Mononuclear cell (primary cell): ENCODE measurements at regions not wholly inside any gene's neighbourhood (a gene's known extent, or its start where the extent isn't known, plus 50 kb on each side); places are given as distances from the start of the nearest gene placed in this dataset.

Experiments used
- H3K27me3 ChIP-seq: 2 replicates; pipeline ENCODE4 v1.6.0; 2011; ENCODE audit warnings: low read length, control low read depth; ENCODE audit not compliant: insufficient read depth
- H3K4me1 ChIP-seq: 2 replicates; pipeline ENCODE4 v1.5.1; 2011; ENCODE audit warnings: mild to moderate bottlenecking, low read length, control low read depth; ENCODE audit not compliant: insufficient read depth
- H3K4me3 ChIP-seq: 2 replicates; pipeline ENCODE4 v1.5.1; 2011; ENCODE audit warnings: mild to moderate bottlenecking, low read length, moderate library complexity
- H3K9me3 ChIP-seq: 2 replicates; pipeline ENCODE4 v1.5.1; 2011; ENCODE audit warnings: low read depth, mild to moderate bottlenecking, control low read depth, low read length

DNA sequence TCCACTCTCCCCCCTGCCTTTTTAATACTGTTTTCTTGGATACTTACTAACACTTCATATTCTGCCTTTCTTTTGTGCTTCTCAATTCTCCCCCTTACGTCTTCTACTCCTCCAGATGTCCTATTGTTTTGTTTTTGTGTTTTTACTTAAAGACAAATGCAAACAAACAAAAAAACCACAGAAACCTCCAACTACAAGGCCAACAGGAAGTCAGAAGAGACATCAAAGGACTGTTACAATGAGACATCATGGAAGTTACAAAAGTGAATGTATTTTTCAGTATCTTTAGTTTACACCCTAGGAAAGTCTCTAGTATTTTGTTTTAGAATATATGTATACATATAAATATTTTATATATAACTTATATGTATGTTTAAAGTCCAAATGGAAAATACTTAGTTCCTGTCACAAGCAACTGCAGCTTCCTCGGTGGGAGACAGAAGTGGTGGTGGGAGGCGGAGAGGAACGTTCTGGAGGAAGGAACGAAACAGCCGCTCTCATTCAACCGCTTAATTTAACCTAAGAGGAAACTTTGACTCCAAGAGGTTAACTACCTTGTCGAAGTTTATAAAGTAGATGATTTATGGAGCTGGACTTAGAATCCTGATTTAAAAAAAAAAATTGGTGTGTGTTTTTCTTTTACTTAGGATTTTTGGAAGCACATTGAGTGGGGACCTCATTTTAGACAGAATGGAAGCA, 168.9 kb upstream of the PDE10A start:
- H3K9me3 ChIP-seq, result no peaks in the 10 kb centered on the region
- H3K4me1 ChIP-seq, result no peaks in the 10 kb centered on the region
- H3K4me3 ChIP-seq, result no peak overlapping the region

DNA sequence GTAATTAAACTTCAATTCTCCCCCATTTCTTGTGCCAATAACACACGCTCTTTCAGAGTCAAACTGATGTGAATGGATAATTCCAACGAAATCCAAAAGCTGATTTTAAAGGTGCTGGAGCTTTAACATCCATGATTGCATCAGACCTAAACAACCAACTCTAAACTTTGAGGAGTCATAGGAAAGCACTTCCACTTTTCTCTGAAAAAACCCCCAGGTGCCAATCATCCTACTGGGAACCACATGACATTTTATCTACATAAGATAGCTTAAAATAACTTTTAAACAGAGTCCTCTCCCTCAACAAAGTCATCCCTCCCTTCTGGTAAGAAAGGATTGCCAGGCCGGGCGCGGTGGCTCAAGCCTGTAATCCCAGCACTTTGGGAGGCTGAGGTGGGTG, 167.7 kb upstream of the PDE10A start:
- Histone ChIP-seq H3K4me3 (no peak overlapping the region), H3K9me3 (no peaks in the 10 kb centered on the region), H3K4me1 (no peaks in the 10 kb centered on the region), H3K27me3 (no peaks in the 10 kb centered on the region)

More for the DNA sequence above, 168.9 kb upstream of the PDE10A start:
- H3K27me3 ChIP-seq, result no peaks in the 10 kb centered on the region

DNA sequence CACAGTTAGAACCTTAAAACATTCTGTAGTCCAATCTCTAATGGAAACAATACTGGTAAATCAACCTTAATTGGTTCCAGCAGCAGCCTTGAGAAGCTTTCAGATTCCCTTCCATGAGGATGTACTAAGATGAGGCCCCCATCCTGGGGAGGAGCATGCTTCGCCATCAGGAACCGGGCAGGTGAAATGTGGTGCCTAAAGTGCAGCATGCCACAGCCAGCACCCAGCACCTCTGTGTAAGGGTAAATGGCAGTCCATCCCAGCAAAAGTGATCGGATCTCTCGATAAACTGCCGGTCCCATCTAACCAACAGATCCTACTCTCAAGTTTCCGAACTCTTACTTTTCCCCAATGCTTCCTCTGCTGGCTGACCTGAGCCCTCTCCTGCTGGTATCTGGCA, 166.3 kb upstream of the PDE10A start:
- Histone ChIP-seq H3K4me1 (no peaks in the 10 kb centered on the region), H3K27me3 (no peaks in the 10 kb centered on the region), H3K4me3 (no peak overlapping the region), H3K9me3 (no peaks in the 10 kb centered on the region)

DNA sequence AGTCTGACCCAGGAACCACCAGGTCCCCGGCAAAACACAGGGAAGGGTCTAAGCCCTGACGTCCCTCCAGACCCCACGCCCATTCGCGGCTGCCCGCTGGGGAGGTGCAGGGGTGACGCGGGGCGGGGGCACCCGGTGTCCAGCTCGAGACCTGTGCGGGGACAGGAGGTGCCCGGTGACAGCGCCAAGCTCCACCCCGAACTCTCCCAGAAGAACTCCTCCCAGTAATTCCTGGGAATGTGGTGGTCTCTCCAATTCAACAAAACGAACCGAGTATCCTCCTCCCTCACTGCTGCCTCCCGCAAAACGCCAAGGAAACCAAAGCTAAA, 164.1 kb upstream of the PDE10A start:
- H3K4me3 ChIP-seq, result no peak overlapping the region
- H3K9me3 ChIP-seq, result no peaks in the 10 kb centered on the region
- H3K27me3 ChIP-seq, result no peaks in the 10 kb centered on the region
- H3K4me1 ChIP-seq, result no peaks in the 10 kb centered on the region

DNA sequence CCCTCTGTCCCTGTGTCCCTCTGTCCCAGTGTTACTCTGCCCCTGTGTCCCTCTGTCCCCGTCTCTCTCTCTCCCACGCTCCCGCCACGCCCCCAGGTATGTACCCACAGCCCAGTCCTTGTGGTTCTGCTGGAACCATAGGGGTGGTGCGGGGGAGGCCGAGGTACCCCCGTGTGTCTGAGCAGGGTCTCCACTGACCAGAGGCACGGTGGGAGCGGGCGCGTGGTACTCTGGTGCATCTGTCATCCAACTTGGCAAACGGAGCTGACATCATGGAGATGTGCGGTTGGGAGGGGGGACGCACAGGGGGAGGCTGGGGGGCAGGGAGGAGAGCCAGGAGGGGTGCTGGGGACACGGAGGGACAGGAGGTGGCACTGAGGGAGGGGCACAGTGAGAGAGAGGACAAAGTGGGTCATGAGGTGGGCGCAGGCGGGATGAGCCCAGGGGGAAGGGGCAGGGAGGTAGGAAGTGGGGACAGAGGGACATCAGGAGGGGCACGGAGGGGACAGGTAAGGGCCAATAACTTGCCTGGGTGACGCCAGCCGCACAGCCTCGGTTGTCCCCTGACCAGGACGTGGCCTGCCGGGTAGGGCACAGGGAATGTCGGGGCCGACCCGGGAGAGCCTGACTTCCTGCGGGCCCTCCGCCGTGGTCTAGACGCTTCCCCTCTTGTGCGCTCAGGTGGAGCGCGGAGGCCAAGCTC, 163.6 kb upstream of the PDE10A start:
- Histone ChIP-seq H3K27me3 (no peaks in the 10 kb centered on the region), H3K4me1 (no peaks in the 10 kb centered on the region), H3K9me3 (no peaks in the 10 kb centered on the region), H3K4me3 (no peak overlapping the region)

DNA sequence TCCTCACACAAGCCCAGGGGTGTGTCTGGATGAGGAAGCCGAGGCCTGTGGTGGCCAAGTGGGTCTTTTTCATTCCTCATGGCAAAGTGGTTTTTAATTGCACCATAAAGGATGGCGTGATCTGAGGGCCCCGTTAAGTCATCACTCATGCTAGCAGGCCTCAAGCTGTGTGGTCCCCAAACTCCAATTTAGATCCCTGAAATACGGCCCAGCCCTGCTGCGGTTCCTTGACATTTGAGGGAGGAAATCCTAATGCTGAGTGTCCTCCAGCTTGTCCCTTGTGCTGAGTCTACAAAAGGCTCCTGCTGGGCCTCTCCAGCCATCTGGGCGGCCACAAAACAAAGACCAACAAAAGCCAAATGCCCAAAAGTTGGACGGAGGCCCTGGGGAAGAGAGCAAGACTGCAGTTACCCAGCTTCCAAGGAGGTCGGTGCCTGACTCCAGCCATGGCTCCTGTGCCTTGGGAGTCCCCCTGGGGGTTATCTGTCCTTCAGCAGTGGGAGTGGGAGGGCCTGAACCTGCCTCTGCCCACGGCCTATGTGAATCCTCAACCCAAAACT, 162.3 kb upstream of the PDE10A start:
- H3K4me1 ChIP-seq, result no peaks in the 10 kb centered on the region
- H3K4me3 ChIP-seq, result no peak overlapping the region
- H3K27me3 ChIP-seq, result no peaks in the 10 kb centered on the region
- H3K9me3 ChIP-seq, result no peaks in the 10 kb centered on the region

DNA sequence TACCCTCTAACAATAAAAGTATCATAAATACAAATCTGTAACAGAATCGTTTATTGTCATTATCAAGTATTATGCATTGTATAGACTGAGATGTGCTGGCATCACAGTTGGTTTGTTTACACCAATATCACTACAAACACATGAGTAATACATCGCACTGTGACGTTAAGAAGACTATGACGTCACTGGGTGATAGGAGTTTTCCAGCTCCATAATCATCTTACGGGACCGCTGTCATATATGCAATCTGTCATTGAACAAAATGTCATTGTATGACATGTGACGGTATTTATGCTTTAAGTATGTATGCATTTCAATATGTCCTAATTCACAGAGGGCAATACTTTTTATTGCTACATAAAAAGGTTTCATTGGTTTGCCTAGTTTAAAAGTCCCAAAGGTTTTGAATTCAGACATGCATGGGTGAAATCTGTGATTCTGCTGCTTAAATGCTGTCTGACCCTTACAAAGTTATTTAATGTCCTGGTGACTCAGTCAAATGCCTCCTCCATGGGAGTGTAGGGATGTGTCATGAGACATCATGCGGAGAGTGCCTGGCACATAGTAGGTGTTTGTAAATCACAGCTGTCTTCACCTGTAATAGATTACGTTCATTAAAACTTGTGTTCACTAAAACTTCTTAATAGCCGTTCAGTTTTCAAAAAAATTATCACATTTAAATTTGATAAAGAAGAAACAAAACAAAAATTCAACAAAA, 160.7 kb upstream of the PDE10A start:
- peaks cover 8% of the 10 kb centered on the region for H3K27me3 ChIP-seq
- H3K9me3 ChIP-seq, result no peaks in the 10 kb centered on the region
- no peaks in the 10 kb centered on the region for H3K4me1 ChIP-seq
- H3K4me3 ChIP-seq, result no peak overlapping the region

DNA sequence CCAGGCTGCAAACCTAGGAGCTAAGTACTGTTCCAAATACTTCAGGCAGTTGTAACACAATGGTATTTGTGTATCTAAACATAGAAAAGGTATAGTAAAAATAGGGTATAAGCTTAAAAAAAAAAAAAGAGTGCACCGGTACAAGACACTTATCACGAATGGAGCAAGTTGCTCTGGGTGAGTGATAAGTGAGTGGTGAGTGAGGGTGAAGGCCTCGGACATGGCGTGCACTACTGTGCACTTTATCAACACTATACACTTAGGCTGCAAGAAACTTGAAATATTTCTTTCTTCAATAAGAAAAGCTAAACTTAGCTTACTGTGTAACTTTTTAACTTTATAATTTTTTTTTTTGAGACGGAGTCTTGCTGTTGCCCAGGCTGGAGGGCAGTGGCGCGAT, 159.5 kb upstream of the PDE10A start:
- Histone ChIP-seq H3K4me1 (no peaks in the 10 kb centered on the region), H3K27me3 (peaks cover 15% of the 10 kb centered on the region), H3K9me3 (no peaks in the 10 kb centered on the region), H3K4me3 (no peak overlapping the region)

DNA sequence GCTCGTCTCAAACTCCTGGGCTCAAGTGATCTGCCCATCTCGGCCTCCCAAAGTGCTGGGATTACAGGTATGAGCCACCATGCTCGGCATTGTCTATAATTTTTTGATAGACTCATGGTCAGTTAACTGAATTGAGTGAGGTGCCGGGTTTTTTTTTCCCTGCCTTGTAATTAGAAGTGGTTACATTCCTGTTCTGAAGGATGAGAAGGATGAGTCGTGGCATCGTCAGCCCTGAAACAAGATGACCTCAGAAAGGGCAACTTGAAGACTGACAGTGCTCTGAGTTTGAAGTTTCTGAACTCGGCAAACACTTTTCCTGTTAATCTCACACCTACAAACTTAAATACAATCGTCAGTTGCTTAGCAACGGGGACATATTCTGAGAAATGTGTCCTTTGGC, 158.7 kb upstream of the PDE10A start:
- no peaks in the 10 kb centered on the region for H3K4me1 ChIP-seq
- H3K9me3 ChIP-seq, result no peaks in the 10 kb centered on the region
- H3K4me3 ChIP-seq, result no peak overlapping the region
- peaks cover 15% of the 10 kb centered on the region for H3K27me3 ChIP-seq

DNA sequence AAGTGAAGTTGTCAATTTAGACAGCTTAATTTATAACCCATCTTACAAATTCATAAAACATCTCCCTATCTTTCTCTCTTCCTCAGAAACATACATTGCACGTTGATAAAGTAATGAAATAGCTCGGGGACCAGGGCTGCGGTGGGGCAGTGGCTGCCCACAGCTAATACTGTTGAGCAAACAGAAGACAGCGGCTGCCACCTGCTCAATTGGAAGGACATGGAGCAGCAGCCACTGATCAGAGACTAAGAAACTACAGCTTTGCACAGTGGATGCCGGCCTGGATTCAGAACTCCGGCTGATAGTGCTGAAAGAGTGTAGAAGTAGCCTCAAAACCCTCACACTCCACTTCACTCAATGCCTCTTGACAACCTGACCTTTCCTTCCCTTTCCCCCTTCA, 157.9 kb upstream of the PDE10A start:
- H3K4me3 ChIP-seq, result no peak overlapping the region
- peaks cover 15% of the 10 kb centered on the region for H3K27me3 ChIP-seq
- no peaks in the 10 kb centered on the region for H3K4me1 ChIP-seq
- H3K9me3 ChIP-seq, result no peaks in the 10 kb centered on the region

DNA sequence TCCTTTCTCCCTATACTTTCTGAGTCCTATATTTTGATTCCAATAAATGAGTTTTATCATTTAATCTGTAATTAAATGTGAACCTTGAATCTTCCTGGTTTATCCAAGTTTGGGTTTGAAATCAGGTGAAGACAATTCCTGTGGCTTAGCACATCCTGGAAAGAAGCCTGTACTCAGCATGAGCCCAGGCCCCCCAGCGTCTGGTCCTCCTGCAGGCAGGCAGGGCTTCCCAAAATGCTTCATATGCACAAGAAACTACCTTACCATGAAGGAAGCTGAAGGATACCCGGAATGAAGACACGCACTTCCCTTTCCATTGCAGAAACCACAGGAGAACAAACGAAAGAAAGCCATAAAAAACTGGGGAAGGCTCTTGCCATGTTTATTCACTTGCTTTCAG, 157.4 kb upstream of the PDE10A start:
- Histone ChIP-seq H3K4me3 (no peak overlapping the region), H3K4me1 (no peaks in the 10 kb centered on the region), H3K27me3 (peaks cover 15% of the 10 kb centered on the region), H3K9me3 (no peaks in the 10 kb centered on the region)

DNA sequence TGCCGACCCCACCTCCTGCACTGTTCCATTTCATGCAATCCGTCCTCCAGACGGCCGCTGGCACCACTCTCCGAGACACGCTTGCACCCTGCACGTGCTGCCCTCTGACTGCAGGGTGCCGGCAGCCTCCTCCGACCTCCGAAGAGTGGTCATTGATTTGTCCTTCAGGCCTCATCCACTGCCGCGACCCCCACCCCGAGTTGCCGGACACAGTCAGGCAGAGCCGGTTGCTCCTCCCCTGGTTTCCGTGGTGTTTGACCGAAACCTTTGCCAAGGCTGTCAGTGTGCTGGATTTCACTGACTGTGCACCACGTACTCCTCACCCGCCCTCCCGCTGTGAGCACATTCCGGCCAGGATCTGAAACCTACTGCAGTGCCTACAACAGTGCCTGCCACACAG, 156.4 kb upstream of the PDE10A start:
- no peaks in the 10 kb centered on the region for H3K9me3 ChIP-seq
- no peak overlapping the region for H3K4me3 ChIP-seq
- no peaks in the 10 kb centered on the region for H3K4me1 ChIP-seq
- peaks cover 15% of the 10 kb centered on the region for H3K27me3 ChIP-seq

DNA sequence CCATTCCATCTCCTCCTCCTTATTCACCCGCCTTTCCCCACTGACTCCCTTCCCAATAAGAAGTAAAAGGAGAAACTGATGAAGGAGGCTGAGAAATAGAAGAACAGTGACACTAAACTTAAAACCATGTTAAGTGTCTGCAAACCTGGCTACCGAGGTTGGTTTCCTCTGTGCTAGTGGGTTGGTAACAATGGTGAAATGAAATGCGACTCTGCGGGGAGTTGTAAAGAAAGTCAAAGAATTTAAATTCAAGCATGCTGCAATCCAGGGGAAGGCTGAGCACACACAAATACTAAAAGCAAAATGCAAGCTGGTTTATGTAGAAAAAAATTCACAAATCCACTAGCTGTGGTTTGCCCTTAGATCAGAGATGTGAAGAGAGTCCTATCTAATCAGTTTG, 155.2 kb upstream of the PDE10A start:
- Histone ChIP-seq H3K9me3 (no peaks in the 10 kb centered on the region), H3K4me1 (no peaks in the 10 kb centered on the region), H3K27me3 (peaks cover 15% of the 10 kb centered on the region), H3K4me3 (no peak overlapping the region)

DNA sequence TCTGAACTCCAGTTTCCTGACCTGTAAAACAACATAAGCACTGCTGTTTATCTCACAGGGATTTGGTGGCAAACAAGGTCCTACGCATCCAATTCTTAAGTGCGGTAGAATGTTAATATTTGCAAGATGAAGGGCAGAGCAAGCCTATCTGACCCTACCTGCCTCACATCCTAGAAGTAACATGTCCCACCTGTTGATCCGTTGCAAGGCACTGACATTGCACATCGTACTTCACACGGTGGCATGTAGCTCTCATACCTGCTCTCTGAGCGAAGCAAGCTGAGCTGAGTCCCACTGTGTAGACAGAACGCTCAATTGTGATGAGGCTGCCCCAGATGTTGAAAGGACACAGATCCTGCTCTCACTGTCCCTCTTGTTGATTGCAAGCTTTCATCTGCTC, 154.7 kb upstream of the PDE10A start:
- Histone ChIP-seq H3K4me3 (no peak overlapping the region), H3K9me3 (no peaks in the 10 kb centered on the region), H3K27me3 (peaks cover 15% of the 10 kb centered on the region), H3K4me1 (no peaks in the 10 kb centered on the region)

DNA sequence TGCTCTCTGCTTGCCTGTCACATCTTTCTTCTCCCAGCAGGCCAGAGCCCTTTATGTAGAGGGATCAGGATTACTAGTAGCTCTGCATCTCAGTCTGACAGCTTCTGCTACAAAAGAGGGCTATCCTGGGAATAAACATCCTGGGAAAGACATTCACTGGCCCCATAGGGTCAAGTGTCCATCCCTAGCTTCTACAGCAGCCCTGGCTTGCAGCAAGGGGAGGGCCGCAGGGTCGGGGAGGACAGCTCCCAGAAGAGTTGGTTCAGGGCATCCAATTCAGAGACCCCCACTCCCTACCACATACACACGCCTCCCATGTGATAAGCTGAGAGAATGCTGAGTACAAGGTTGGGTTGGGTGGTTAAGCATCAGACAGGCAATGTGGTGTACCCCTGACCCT, 154.1 kb upstream of the PDE10A start:
- H3K9me3 ChIP-seq, result no peaks in the 10 kb centered on the region
- peaks cover 15% of the 10 kb centered on the region for H3K27me3 ChIP-seq
- H3K4me1 ChIP-seq, result no peaks in the 10 kb centered on the region
- H3K4me3 ChIP-seq, result no peak overlapping the region
